GM12892 (cell line): ENCODE measurements at regions not wholly inside any gene's neighbourhood (a gene's known extent, or its start where the extent isn't known, plus 50 kb on each side); places are given as distances from the start of the nearest gene placed in this dataset.

Experiments used
- DNase-seq: peaks from one replicate; pipeline ENCODE4 v3.0.0; 2011; ENCODE audit not compliant: insufficient read length
- FAIRE-seq: peaks from 2 replicates; lab custom pipeline; 2011; peaks lifted over from hg19 to GRCh38; lab: Jason Lieb, UNC
- POLR2A ChIP-seq: IDR thresholded peaks from 2 replicates; pipeline ENCODE4 v1.6.1; 2011; ENCODE audit warnings: low read depth, low read length, control low read depth
- POLR2AphosphoS5 ChIP-seq: IDR thresholded peaks from 2 replicates; pipeline ENCODE4 v1.6.1; 2011; ENCODE audit warnings: low read depth, low read length, control low read depth
- TAF1 ChIP-seq: IDR thresholded peaks from 2 replicates; pipeline ENCODE4 v1.6.1; 2011; ENCODE audit warnings: low read depth, mild to moderate bottlenecking, control low read depth, low read length, borderline replicate concordance

GRCh38 chr13:47845981-47846380 lies 155.1 kb downstream of the SUCLA2 start:
- DNase-seq (no peak), FAIRE-seq (no peak)
- TF ChIP-seq TAF1 = no peak
- TF ChIP-seq POLR2A = no peak
- no peak for TF ChIP-seq POLR2AphosphoS5

- no peak for DNase-seq
- no peak for FAIRE-seq
- TF ChIP-seq POLR2AphosphoS5 (no peak), TAF1 (no peak), POLR2A (no peak)
Measured at GRCh38 chr13:47843005-47843404, 158.1 kb downstream of the SUCLA2 start.

- FAIRE-seq (no peak), DNase-seq (no peak)
- TF ChIP-seq POLR2AphosphoS5 (no peak), TAF1 (no peak), POLR2A (no peak)
Measured at GRCh38 chr13:47841151-47841550, 159.9 kb downstream of the SUCLA2 start.

GRCh38 chr13:47837906-47838305 lies 163.2 kb downstream of the SUCLA2 start:
- DNase-seq (no peak), FAIRE-seq (no peak)
- TF ChIP-seq POLR2A (no peak), POLR2AphosphoS5 (no peak), TAF1 (no peak)

GRCh38 chr13:47837104-47837880 lies 163.8 kb downstream of the SUCLA2 start:
- TF ChIP-seq TAF1 (no peak), POLR2AphosphoS5 (no peak), POLR2A (no peak)
- DNase-seq = no peak
- no peak for FAIRE-seq

GRCh38 chr13:47835470-47836228 lies 165.4 kb downstream of the SUCLA2 start:
- TF ChIP-seq POLR2A (no peak), POLR2AphosphoS5 (no peak), TAF1 (no peak)
- DNase-seq (no peak), FAIRE-seq (no peak)

GRCh38 chr13:47832458-47832972 lies 168.6 kb downstream of the SUCLA2 start:
- no peak for TF ChIP-seq POLR2A
- no peak for TF ChIP-seq TAF1
- TF ChIP-seq POLR2AphosphoS5 = no peak
- DNase-seq (no peak), FAIRE-seq (no peak)

GRCh38 chr13:47831265-47831664 lies 169.8 kb downstream of the SUCLA2 start:
- no peak for DNase-seq
- TF ChIP-seq POLR2AphosphoS5 (no peak), POLR2A (no peak), TAF1 (no peak)
- no peak for FAIRE-seq

GRCh38 chr13:47829690-47830089 lies 171.4 kb downstream of the SUCLA2 start:
- TF ChIP-seq TAF1 (no peak), POLR2A (no peak), POLR2AphosphoS5 (no peak)
- FAIRE-seq (no peak), DNase-seq (no peak)

GRCh38 chr13:47826471-47826870 lies 174.6 kb downstream of the SUCLA2 start:
- TF ChIP-seq POLR2AphosphoS5 = no peak
- TF ChIP-seq POLR2A = no peak
- TF ChIP-seq TAF1 = no peak
- FAIRE-seq = no peak
- DNase-seq = no peak

- FAIRE-seq (no peak), DNase-seq (no peak)
- no peak for TF ChIP-seq POLR2A
- no peak for TF ChIP-seq TAF1
- TF ChIP-seq POLR2AphosphoS5 = no peak
Measured at GRCh38 chr13:47822036-47822435, 179.0 kb downstream of the SUCLA2 start.
